Esophagus squamous epithelium (tissue), 4 donors: ENCODE measurements at regions not wholly inside any gene's neighbourhood (a gene's known extent, or its start where the extent isn't known, plus 50 kb on each side); places are given as distances from the start of the nearest gene placed in this dataset.

Source experiments
- CTCF ChIP-seq, 6 experiments: fragments of 450-650 bp in 4 of 6; fragments of 200-600 bp in 2 of 6; sonication (generic) in 2 of 6; IDR thresholded peaks; one replicate each; pipeline ENCODE4 v1.5.1; 2016 to 2019; ENCODE audit warnings: antibody characterized with exemption in 6 of 6, mild to moderate bottlenecking in 4 of 6, moderate library complexity in 4 of 6
- POLR2A ChIP-seq, 4 donors: fragments of 450-650 bp; IDR thresholded peaks; one replicate each; pipeline ENCODE4 v1.6.1; 2017; ENCODE audit warnings: antibody characterized with exemption in 4 of 4, mild to moderate bottlenecking in 4 of 4, moderate library complexity in 3 of 4

DNA sequence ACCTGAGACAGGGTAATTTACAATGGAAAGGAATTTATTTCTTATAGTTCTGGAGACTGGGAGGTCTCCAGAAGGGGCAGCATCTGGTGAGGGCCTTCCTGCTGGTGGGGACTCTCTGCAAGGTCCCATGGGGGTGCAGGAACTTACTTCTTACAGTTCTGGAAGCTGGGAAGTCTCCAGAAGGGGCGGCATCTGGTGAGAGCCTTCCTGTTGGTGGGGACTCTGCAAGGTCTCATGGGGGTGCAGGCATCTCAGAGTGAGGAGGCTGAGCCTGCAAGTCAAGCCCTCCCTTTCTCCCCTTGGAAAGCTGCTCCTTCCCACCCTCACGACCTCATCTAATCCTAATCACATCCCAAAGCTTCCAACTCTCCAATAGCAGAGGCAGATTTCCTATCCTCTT is 157.4 kb downstream of the FOXL1 start:
- TF ChIP-seq POLR2A (IDR thresholded peaks at IDR 0.05) = no peak
- TF ChIP-seq CTCF (IDR thresholded peaks at IDR 0.05) = no peak
